ENCODE measurements at regions not wholly inside any gene's neighbourhood (a gene's known extent, or its start where the extent isn't known, plus 50 kb on each side); places are given as distances from the start of the nearest gene placed in this dataset.

GRCh38 chr15:91634179-91634578 is 219.3 kb upstream of the SLCO3A1 start:
- TF ChIP-seq ZKSCAN1 (IDR thresholded peaks at IDR 0.05; ENCODE audit: low read depth, low read length) (no peak), TSHZ1 (CRISPR knock-in tag; IDR thresholded peaks at IDR 0.05) (no peak), FIP1L1 (IDR thresholded peaks at IDR 0.05; ENCODE audit: low read depth, low read length, poor library complexity, severe bottlenecking) (no peak), ZC3H8 (IDR thresholded peaks at IDR 0.05) (no peak), ZNF253 (CRISPR knock-in tag; conservative IDR thresholded peaks at IDR 0.05) (no peak), PTBP1 (IDR thresholded peaks at IDR 0.05; ENCODE audit: low read depth, low read length) (no peak), MCM2 (IDR thresholded peaks at IDR 0.05; ENCODE audit: low read depth) (no peak), THRA (IDR thresholded peaks at IDR 0.05) (no peak), DDX20 (tag; IDR thresholded peaks at IDR 0.05; ENCODE audit: low read depth) (no peak)
- H3K4me1 ChIP-seq (replicated peaks in 1 of 2; ENCODE audit: control insufficient read depth in 2 of 2, insufficient read depth in 2 of 2, low read length in 2 of 2) = no peaks in the 10 kb centered on the region; a peak in 1 of 5 replicates
- H3K9me3 ChIP-seq (replicated peaks; ENCODE audit: control insufficient read depth, insufficient read depth, low read depth, low read length) = no peaks in the 10 kb centered on the region
- H4K20me1 ChIP-seq (replicated peaks; ENCODE audit: control insufficient read depth, insufficient read depth, low read length) = no peaks in the 10 kb centered on the region
- 6% methylated on average over 3 of the region's 3 CpGs for WGBS (ENCODE audit: insufficient coverage, low coverage, missing lambda C conversion rate)
- intact Hi-C loops (cut with micrococcal nuclease) (no loop called here), in situ Hi-C loops (cut with MboI) (no loop called here)
- CTCF ChIA-PET (ENCODE audit: low intra/inter-chr PET ratio) = no interaction called here
- H2AFZ ChIP-seq (ENCODE audit: low read depth, low read length) = no peak overlapping the region
- H3K4me2 ChIP-seq (ENCODE audit: insufficient read depth, low read length) = no peak overlapping the region
- FAIRE-seq (no peak), DNase-seq (ENCODE audit: extremely low read depth in 1 of 4, low spot score in 3 of 4) (no peak), ATAC-seq (no peak)
- no peak overlapping the region for H3K9ac ChIP-seq (ENCODE audit: insufficient read depth in 1 of 2, low read depth in 2 of 2, low read length in 2 of 2)
- no peaks in the 10 kb centered on the region for H3K36me3 ChIP-seq (ENCODE audit: control insufficient read depth, insufficient read depth, low read length)
- POLR2A ChIA-PET = no interaction called here
- H3K4me3 ChIP-seq = no peak overlapping the region
- no peaks in the 10 kb centered on the region for H3K79me2 ChIP-seq (ENCODE audit: control insufficient read depth, insufficient read depth, low read length)
- no peaks in the 10 kb centered on the region for H3K27me3 ChIP-seq (ENCODE audit: control insufficient read depth in 2 of 2, insufficient read depth in 2 of 2, low read length in 2 of 2)
- H3K9me1 ChIP-seq (ENCODE audit: control insufficient read depth, insufficient read depth, low read length) = no peaks in the 10 kb centered on the region
- BruUV-seq (replicated peaks) = no TSS peak
- no peak overlapping the region for H3K27ac ChIP-seq (ENCODE audit: extremely low read depth, low read depth, low read length)
